ENCODE measurements at regions not wholly inside any gene's neighbourhood (a gene's known extent, or its start where the extent isn't known, plus 50 kb on each side); places are given as distances from the start of the nearest gene placed in this dataset. TPM values are rescaled to one million over a fixed set of nuclear protein-coding genes. Genes with fewer than 3 reads are reported as not detected.

GRCh38 chr20:61170496-61171320 lies 81.4 kb upstream of the CDH4 start:
- DNase-seq (ENCODE audit: low read depth), result no peak

GRCh38 chr20:61173267-61173666 lies 78.8 kb upstream of the CDH4 start:
- no peak for DNase-seq (ENCODE audit: low read depth)

- DNase-seq (ENCODE audit: low read depth), result peak; percentile 29
These were observed 77.9 kb upstream of the CDH4 start for GRCh38 chr20:61173961-61174725.

GRCh38 chr20:61176874-61177273 lies 75.2 kb upstream of the CDH4 start:
- no peak for DNase-seq (ENCODE audit: low read depth)

GRCh38 chr20:61178551-61179071 lies 73.5 kb upstream of the CDH4 start:
- no peak for DNase-seq (ENCODE audit: low read depth)

- DNase-seq (ENCODE audit: low read depth), result no peak
These were observed 67.9 kb upstream of the CDH4 start for GRCh38 chr20:61184194-61184593.

GRCh38 chr20:61185181-61185580 lies 66.9 kb upstream of the CDH4 start:
- no peak for DNase-seq (ENCODE audit: low read depth)

- DNase-seq (ENCODE audit: low read depth), result peak; percentile 96
These were observed 66.0 kb upstream of the CDH4 start for GRCh38 chr20:61185841-61186601.

GRCh38 chr20:61186771-61187472 lies 65.1 kb upstream of the CDH4 start:
- DNase-seq (ENCODE audit: low read depth), result no peak

GRCh38 chr20:61189534-61189933 lies 62.5 kb upstream of the CDH4 start:
- no peak for DNase-seq (ENCODE audit: low read depth)

- no peak for DNase-seq (ENCODE audit: low read depth)
These were observed 61.0 kb upstream of the CDH4 start for GRCh38 chr20:61191096-61191495.

GRCh38 chr20:61192337-61192950 lies 59.6 kb upstream of the CDH4 start:
- no peak for DNase-seq (ENCODE audit: low read depth)

- no peak for DNase-seq (ENCODE audit: low read depth)
These were observed 58.9 kb upstream of the CDH4 start for GRCh38 chr20:61193164-61193563.

Small RNAs in the stretch of these regions (small RNA-seq; reads per million reads assigned to genes)
- gene MIR4533 (not detected), gene MIR548AG2 (not detected), gene MIR646 (not detected)
